Activated T-helper 17 cell treated with anti-CD3 and anti-CD28 coated beads, Interleukin-2, amount 50 U/mL, for 72 hours (primary cell): ENCODE measurements at regions not wholly inside any gene's neighbourhood (a gene's known extent, or its start where the extent isn't known, plus 50 kb on each side); places are given as distances from the start of the nearest gene placed in this dataset.

Experiments
- ATAC-seq: fragments of 150-1000 bp; cut with Tn5 transposase; replicated peaks from 2 replicates; pipeline ENCODE4 v1.10.0; 2021; ENCODE audit warnings: mild to moderate bottlenecking, moderate library complexity
- H3K27ac Mint-ChIP-seq: one replicate; pipeline ENCODE4 v1.8.0; 2022; ENCODE audit warnings: mixed read lengths
- H3K27me3 Mint-ChIP-seq: one replicate; pipeline ENCODE4 v1.8.0; 2022; ENCODE audit warnings: mixed read lengths
- H3K36me3 Mint-ChIP-seq: one replicate; pipeline ENCODE4 v1.8.0; 2022; ENCODE audit warnings: low read depth, mild to moderate bottlenecking, mixed read lengths
- H3K4me1 Mint-ChIP-seq: one replicate; pipeline ENCODE4 v1.8.0; 2022; ENCODE audit warnings: mixed read lengths
- H3K4me3 Mint-ChIP-seq: one replicate; pipeline ENCODE4 v1.8.0; 2022; ENCODE audit warnings: mild to moderate bottlenecking, mixed read lengths
- H3K9me3 Mint-ChIP-seq: one replicate; pipeline ENCODE4 v1.8.0; 2022; ENCODE audit warnings: mixed read lengths

GRCh38 chr2:125106710-125107109 is 1081.6 kb downstream of the CNTNAP5 start:
- Mint-ChIP-seq H3K27ac (no peak overlapping the region), H3K36me3 (no peaks in the 10 kb centered on the region), H3K9me3 (peaks cover 25% of the 10 kb centered on the region), H3K4me3 (no peak overlapping the region), H3K27me3 (no peaks in the 10 kb centered on the region), H3K4me1 (no peaks in the 10 kb centered on the region)
- no peak for ATAC-seq

DNA sequence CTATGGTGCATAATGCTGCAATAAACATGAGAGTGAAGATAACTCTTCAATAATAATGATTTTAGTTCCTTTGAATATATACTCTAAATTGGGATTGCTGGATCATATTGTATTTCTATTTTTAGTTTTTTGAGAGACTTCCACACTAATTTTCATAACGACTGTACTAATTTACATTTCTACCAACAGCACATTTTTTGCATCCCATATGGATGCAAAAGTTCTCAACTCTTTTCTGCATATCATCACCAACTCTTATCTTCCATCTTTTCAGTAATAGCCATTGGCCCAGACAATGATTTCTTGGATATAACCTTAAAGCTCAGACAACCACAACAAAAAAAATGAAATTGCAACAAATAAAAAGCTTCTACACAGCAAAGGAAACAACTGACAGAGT is 1082.4 kb downstream of the CNTNAP5 start:
- no peak overlapping the region for H3K27ac Mint-ChIP-seq
- H3K9me3 Mint-ChIP-seq = peaks cover 21% of the 10 kb centered on the region
- H3K36me3 Mint-ChIP-seq = no peaks in the 10 kb centered on the region
- ATAC-seq = no peak
- no peak overlapping the region for H3K4me3 Mint-ChIP-seq
- no peaks in the 10 kb centered on the region for H3K27me3 Mint-ChIP-seq
- no peaks in the 10 kb centered on the region for H3K4me1 Mint-ChIP-seq

DNA sequence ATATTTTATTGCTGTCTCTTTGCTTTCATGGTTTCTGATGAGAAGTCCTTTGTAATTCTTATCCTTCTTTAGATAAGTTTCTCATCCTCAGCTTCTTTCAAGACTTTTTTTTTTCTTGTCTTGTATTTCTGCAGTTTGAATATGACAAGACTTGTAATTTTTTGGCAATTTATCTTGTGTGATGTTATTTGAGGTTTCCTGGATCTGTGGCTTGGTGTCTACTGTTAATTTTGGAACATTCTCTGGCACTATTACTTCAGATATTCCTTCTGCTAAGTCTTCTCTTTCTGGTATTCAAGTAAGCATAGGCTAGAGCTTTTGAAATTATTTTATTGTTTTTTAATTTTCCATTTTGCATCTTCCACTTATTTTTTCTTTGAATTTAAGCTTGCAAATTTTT is 1083.2 kb downstream of the CNTNAP5 start:
- Mint-ChIP-seq H3K9me3 (peaks cover 17% of the 10 kb centered on the region), H3K4me3 (no peak overlapping the region), H3K27ac (no peak overlapping the region), H3K4me1 (no peaks in the 10 kb centered on the region), H3K27me3 (no peaks in the 10 kb centered on the region), H3K36me3 (no peaks in the 10 kb centered on the region)
- no peak for ATAC-seq

DNA sequence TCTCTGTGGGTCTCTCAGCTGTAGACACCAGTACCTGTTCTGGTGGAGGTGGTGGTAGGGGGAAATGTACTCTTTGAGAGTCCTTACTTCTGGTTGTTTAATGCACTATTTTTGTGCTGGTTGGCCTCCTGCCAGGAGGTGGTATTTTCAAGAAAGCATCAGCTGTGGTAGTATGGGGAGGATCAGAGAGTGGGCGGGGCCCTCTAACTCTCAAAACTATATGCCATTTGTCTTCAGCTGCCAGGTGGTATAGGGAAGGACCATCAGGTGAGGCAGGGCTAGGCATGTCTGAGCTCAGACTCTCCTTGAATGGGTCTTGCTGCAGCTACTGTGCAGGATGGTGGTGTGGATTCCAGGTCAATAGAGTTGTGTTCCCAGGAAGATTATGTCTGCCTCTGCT is 1100.8 kb downstream of the CNTNAP5 start:
- peaks cover 12% of the 10 kb centered on the region for H3K9me3 Mint-ChIP-seq
- H3K27me3 Mint-ChIP-seq = no peaks in the 10 kb centered on the region
- no peak overlapping the region for H3K4me3 Mint-ChIP-seq
- H3K4me1 Mint-ChIP-seq = no peaks in the 10 kb centered on the region
- no peaks in the 10 kb centered on the region for H3K36me3 Mint-ChIP-seq
- no peak overlapping the region for H3K27ac Mint-ChIP-seq
- no peak for ATAC-seq

DNA sequence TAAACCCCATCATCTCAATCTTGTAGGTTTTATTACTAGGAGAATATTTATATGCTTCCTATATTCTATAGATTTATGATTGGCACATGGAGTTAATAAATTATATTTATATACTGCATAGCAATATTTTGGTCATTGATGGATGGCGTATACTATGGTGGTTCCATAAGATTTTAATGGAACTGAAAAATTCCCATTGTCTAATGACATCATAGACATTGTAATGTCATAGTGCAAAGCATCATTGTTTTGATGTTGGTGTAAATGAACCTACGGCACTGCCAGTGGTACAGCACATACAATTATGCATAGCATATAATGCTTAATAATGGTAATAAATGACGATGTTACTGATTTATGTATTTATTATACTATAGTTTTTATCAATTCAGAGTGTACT is 1135.9 kb downstream of the CNTNAP5 start:
- ATAC-seq = no peak
- H3K27ac Mint-ChIP-seq = no peak overlapping the region
- no peaks in the 10 kb centered on the region for H3K27me3 Mint-ChIP-seq
- H3K36me3 Mint-ChIP-seq = no peaks in the 10 kb centered on the region
- H3K4me3 Mint-ChIP-seq = no peak overlapping the region
- no peaks in the 10 kb centered on the region for H3K4me1 Mint-ChIP-seq
- peaks cover 17% of the 10 kb centered on the region for H3K9me3 Mint-ChIP-seq

GRCh38 chr2:125167152-125167551 is 1142.1 kb downstream of the CNTNAP5 start:
- Mint-ChIP-seq H3K4me1 (no peaks in the 10 kb centered on the region), H3K27ac (no peak overlapping the region), H3K36me3 (no peaks in the 10 kb centered on the region)

GRCh38 chr2:125167820-125168219 is 1142.7 kb downstream of the CNTNAP5 start:
- Mint-ChIP-seq H3K9me3 (peaks cover 18% of the 10 kb centered on the region), H3K36me3 (no peaks in the 10 kb centered on the region), H3K27ac (no peak overlapping the region), H3K4me1 (no peaks in the 10 kb centered on the region), H3K4me3 (no peak overlapping the region), H3K27me3 (no peaks in the 10 kb centered on the region)
- no peak for ATAC-seq

More at GRCh38 chr2:125167152-125167551, 1142.1 kb downstream of the CNTNAP5 start:
- H3K27me3 Mint-ChIP-seq = no peaks in the 10 kb centered on the region
- peaks cover 21% of the 10 kb centered on the region for H3K9me3 Mint-ChIP-seq
- H3K4me3 Mint-ChIP-seq = no peak overlapping the region
- ATAC-seq = no peak

DNA sequence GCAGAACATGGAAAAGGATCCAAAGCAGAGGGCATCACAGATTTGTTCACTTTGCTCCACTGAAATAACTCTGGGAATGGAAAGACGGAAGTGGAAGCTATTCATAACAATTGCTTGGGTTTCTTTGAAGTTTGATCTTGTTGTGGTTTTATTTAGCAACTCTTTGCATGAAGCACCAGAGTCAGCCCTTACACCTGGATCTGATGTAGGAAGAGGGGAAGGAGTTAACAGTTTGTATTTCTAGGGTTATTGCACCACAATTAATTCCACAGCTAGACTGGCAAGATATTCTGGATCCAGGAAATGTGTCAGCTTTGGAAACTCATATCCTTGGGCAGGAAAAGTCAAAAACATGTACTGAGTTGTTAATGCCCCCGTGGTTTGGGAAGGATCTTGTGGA is 1143.4 kb downstream of the CNTNAP5 start:
- Mint-ChIP-seq H3K27me3 (no peaks in the 10 kb centered on the region), H3K27ac (no peak overlapping the region), H3K36me3 (no peaks in the 10 kb centered on the region), H3K4me3 (no peak overlapping the region), H3K4me1 (no peaks in the 10 kb centered on the region), H3K9me3 (peaks cover 20% of the 10 kb centered on the region)
- no peak for ATAC-seq

- H3K4me1 Mint-ChIP-seq = no peaks in the 10 kb centered on the region
- H3K27me3 Mint-ChIP-seq = no peaks in the 10 kb centered on the region
- no peaks in the 10 kb centered on the region for H3K36me3 Mint-ChIP-seq
- peaks cover 23% of the 10 kb centered on the region for H3K9me3 Mint-ChIP-seq
- no peak overlapping the region for H3K27ac Mint-ChIP-seq
- no peak overlapping the region for H3K4me3 Mint-ChIP-seq
- ATAC-seq = no peak
Measured at GRCh38 chr2:125169022-125169763, 1144.1 kb downstream of the CNTNAP5 start.

DNA sequence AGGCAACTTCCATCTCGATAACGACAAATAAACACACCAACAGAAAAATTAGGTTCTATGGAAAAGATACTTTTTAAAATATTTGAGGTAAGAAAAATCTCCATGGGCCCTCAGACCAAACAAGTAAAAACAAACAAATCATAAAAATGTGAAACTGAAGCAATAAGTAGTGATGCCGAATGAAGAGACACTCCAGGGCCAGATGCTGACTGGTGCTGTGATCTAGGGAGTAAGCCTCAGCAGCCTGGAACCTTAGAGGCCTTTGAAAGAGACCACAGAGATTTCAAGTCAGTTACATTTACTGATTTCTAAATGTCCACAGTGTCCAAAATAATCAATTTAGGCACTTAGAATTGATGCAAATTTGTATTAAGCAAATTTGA is 1144.7 kb downstream of the CNTNAP5 start:
- Mint-ChIP-seq H3K9me3 (peaks cover 23% of the 10 kb centered on the region), H3K36me3 (no peaks in the 10 kb centered on the region), H3K4me1 (no peaks in the 10 kb centered on the region), H3K27me3 (no peaks in the 10 kb centered on the region), H3K27ac (no peak overlapping the region), H3K4me3 (no peak overlapping the region)
- ATAC-seq = no peak

DNA sequence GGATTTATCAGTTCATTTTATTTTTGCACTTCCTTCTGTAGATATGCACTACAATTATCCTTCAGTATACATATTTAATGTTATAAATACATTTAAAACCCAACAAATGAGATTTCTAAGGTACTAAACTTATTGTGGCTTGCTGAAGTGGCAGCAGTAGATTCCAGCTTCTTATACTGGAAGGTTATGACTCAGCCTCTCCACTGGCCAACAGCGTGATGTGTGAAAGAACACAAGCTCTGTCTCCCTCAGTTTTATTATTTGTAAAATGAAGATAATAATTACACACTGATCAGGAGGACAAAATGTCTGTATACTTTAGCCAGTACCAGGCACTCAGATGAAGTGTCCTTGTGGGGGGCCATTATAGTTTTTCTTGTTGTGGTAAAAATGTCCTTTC is 1147.1 kb downstream of the CNTNAP5 start:
- Mint-ChIP-seq H3K4me3 (no peak overlapping the region), H3K27ac (no peak overlapping the region), H3K9me3 (peaks cover 20% of the 10 kb centered on the region), H3K27me3 (no peaks in the 10 kb centered on the region), H3K36me3 (no peaks in the 10 kb centered on the region), H3K4me1 (no peaks in the 10 kb centered on the region)
- no peak for ATAC-seq

DNA sequence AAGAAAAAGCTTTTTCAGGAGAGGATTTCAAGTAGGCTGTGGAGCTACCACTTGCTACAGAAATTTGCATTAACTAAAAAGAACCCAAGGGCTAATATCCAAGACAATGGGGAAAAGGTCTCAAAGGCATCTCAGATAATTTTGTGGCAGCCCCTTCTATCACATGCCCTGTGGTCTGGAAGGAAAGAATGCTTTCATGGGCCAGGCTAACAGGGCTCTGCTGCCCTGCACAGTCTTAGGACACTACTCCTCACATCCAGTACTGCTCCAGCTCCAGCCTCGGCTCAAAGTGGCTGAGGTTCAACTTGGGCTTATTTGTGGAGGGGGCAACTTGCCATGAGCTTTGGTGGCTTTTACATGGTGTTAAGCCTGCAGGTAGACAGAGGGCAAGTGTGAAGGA is 1150.3 kb downstream of the CNTNAP5 start:
- no peaks in the 10 kb centered on the region for H3K36me3 Mint-ChIP-seq
- no peaks in the 10 kb centered on the region for H3K4me1 Mint-ChIP-seq
- ATAC-seq = no peak
- no peak overlapping the region for H3K4me3 Mint-ChIP-seq
- H3K27ac Mint-ChIP-seq = no peak overlapping the region
- H3K27me3 Mint-ChIP-seq = no peaks in the 10 kb centered on the region
- peaks cover 14% of the 10 kb centered on the region for H3K9me3 Mint-ChIP-seq

- Mint-ChIP-seq H3K27ac (no peak overlapping the region), H3K9me3 (peaks cover 19% of the 10 kb centered on the region), H3K36me3 (no peaks in the 10 kb centered on the region), H3K27me3 (no peaks in the 10 kb centered on the region), H3K4me3 (no peak overlapping the region), H3K4me1 (no peaks in the 10 kb centered on the region)
- ATAC-seq = no peak
Measured at GRCh38 chr2:125185691-125186270, 1160.7 kb downstream of the CNTNAP5 start.

- no peaks in the 10 kb centered on the region for H3K4me1 Mint-ChIP-seq
- H3K36me3 Mint-ChIP-seq = no peaks in the 10 kb centered on the region
- H3K27me3 Mint-ChIP-seq = no peaks in the 10 kb centered on the region
- peaks cover 23% of the 10 kb centered on the region for H3K9me3 Mint-ChIP-seq
- H3K4me3 Mint-ChIP-seq = no peak overlapping the region
- H3K27ac Mint-ChIP-seq = no peak overlapping the region
- no peak for ATAC-seq
Measured at GRCh38 chr2:125207431-125207830, 1182.3 kb downstream of the CNTNAP5 start.

- H3K4me3 Mint-ChIP-seq = no peak overlapping the region
- H3K36me3 Mint-ChIP-seq = no peaks in the 10 kb centered on the region
- H3K27me3 Mint-ChIP-seq = no peaks in the 10 kb centered on the region
- H3K9me3 Mint-ChIP-seq = peaks cover 18% of the 10 kb centered on the region
- ATAC-seq = no peak
- H3K4me1 Mint-ChIP-seq = no peaks in the 10 kb centered on the region
- no peak overlapping the region for H3K27ac Mint-ChIP-seq
Measured at GRCh38 chr2:125216321-125216720, 1191.2 kb downstream of the CNTNAP5 start.
